Osteoblast (primary cell): ENCODE measurements at regions not wholly inside any gene's neighbourhood (a gene's known extent, or its start where the extent isn't known, plus 50 kb on each side); places are given as distances from the start of the nearest gene placed in this dataset.

ENCODE experiments used
- DNase-seq: peaks from one replicate; pipeline ENCODE4 v3.0.0; 2011; ENCODE audit warnings: low spot score, mixed read lengths; ENCODE audit not compliant: insufficient read length; ENCODE audit errors: missing footprints
- H2AFZ ChIP-seq: 2 replicates; pipeline ENCODE4 v1.6.0; 2011; ENCODE audit warnings: mild to moderate bottlenecking, low read length
- H3K27ac ChIP-seq: 2 replicates; pipeline ENCODE4 v1.5.1; 2011; ENCODE audit warnings: mild to moderate bottlenecking, low read depth, low read length, moderate library complexity
- H3K27me3 ChIP-seq: 2 replicates; pipeline ENCODE4 v1.6.0; 2012; ENCODE audit warnings: mild to moderate bottlenecking, control low read depth, inconsistent platforms, low read length, moderate library complexity; ENCODE audit not compliant: insufficient read depth
- H3K36me3 ChIP-seq: 2 replicates; pipeline ENCODE4 v1.5.1; 2011; ENCODE audit warnings: mild to moderate bottlenecking, low read length, control low read depth, moderate library complexity; ENCODE audit not compliant: insufficient read depth
- H3K4me1 ChIP-seq: 2 replicates; pipeline ENCODE4 v1.5.1; 2011; ENCODE audit warnings: mild to moderate bottlenecking, low read length, control low read depth, moderate library complexity; ENCODE audit not compliant: insufficient read depth
- H3K4me2 ChIP-seq: 2 replicates; pipeline ENCODE4 v1.6.0; 2011; ENCODE audit warnings: mild to moderate bottlenecking, low read length; ENCODE audit not compliant: insufficient read depth
- H3K4me3 ChIP-seq: fragments of 200-600 bp; sonication (generic); 3 replicates; pipeline ENCODE4 v1.5.1; 2012; ENCODE audit warnings: mild to moderate bottlenecking, low read length, inconsistent platforms; ENCODE audit not compliant: insufficient read depth
- H3K79me2 ChIP-seq: 2 replicates; pipeline ENCODE4 v1.6.0; 2012; ENCODE audit warnings: mild to moderate bottlenecking, low read length, control low read depth, inconsistent platforms; ENCODE audit not compliant: insufficient read depth
- H3K9me3 ChIP-seq: 2 replicates; pipeline ENCODE4 v1.5.1; 2011; ENCODE audit warnings: low read depth, low read length, control low read depth
- H4K20me1 ChIP-seq: 2 replicates; pipeline ENCODE4 v1.6.0; 2012; ENCODE audit warnings: mild to moderate bottlenecking, low read length, control low read depth; ENCODE audit not compliant: insufficient read depth
- CTCF ChIP-seq: IDR thresholded peaks from 2 replicates; pipeline ENCODE4 v1.5.1; 2011; ENCODE audit warnings: mild to moderate bottlenecking, low read depth, low read length, moderate library complexity; ENCODE audit errors: extremely low read depth

GRCh38 chr10:78512205-78512550, 478.5 kb downstream of the RPS24 start:
- no peak overlapping the region for H3K4me2 ChIP-seq
- peaks cover under 1% of the 10 kb centered on the region for H3K9me3 ChIP-seq
- H3K36me3 ChIP-seq: no peaks in the 10 kb centered on the region
- no peaks in the 10 kb centered on the region for H4K20me1 ChIP-seq
- TF ChIP-seq CTCF: no peak
- H3K27me3 ChIP-seq: no peaks in the 10 kb centered on the region
- H3K4me3 ChIP-seq: no peak overlapping the region
- no peaks in the 10 kb centered on the region for H3K79me2 ChIP-seq
- no peak for DNase-seq
- H3K27ac ChIP-seq: no peak overlapping the region
- H2AFZ ChIP-seq: no peak overlapping the region
- peaks cover 7% of the 10 kb centered on the region for H3K4me1 ChIP-seq

- H3K9me3 ChIP-seq: no peaks in the 10 kb centered on the region
- H3K36me3 ChIP-seq: no peaks in the 10 kb centered on the region
- no peak for TF ChIP-seq CTCF
- H3K4me2 ChIP-seq: no peak overlapping the region
- no peak overlapping the region for H3K27ac ChIP-seq
- no peak overlapping the region for H3K4me3 ChIP-seq
- H3K4me1 ChIP-seq: peaks cover 7% of the 10 kb centered on the region
- DNase-seq: no peak
- no peak overlapping the region for H2AFZ ChIP-seq
- no peaks in the 10 kb centered on the region for H4K20me1 ChIP-seq
- no peaks in the 10 kb centered on the region for H3K79me2 ChIP-seq
- no peaks in the 10 kb centered on the region for H3K27me3 ChIP-seq
Measured at GRCh38 chr10:78513330-78513729, 479.7 kb downstream of the RPS24 start.

- Histone ChIP-seq H2AFZ (no peak overlapping the region), H3K4me1 (peaks cover 7% of the 10 kb centered on the region), H4K20me1 (no peaks in the 10 kb centered on the region), H3K27me3 (no peaks in the 10 kb centered on the region), H3K4me3 (no peak overlapping the region), H3K4me2 (no peak overlapping the region), H3K9me3 (no peaks in the 10 kb centered on the region), H3K36me3 (no peaks in the 10 kb centered on the region), H3K27ac (no peak overlapping the region), H3K79me2 (no peaks in the 10 kb centered on the region)
- no peak for DNase-seq
- no peak for TF ChIP-seq CTCF
Measured at GRCh38 chr10:78513986-78514385, 480.3 kb downstream of the RPS24 start.

- H3K4me3 ChIP-seq: no peak overlapping the region
- no peak overlapping the region for H3K27ac ChIP-seq
- no peaks in the 10 kb centered on the region for H3K36me3 ChIP-seq
- DNase-seq: no peak
- no peaks in the 10 kb centered on the region for H3K9me3 ChIP-seq
- H3K27me3 ChIP-seq: no peaks in the 10 kb centered on the region
- H3K79me2 ChIP-seq: no peaks in the 10 kb centered on the region
- no peak for TF ChIP-seq CTCF
- no peak overlapping the region for H2AFZ ChIP-seq
- no peak overlapping the region for H3K4me2 ChIP-seq
- H4K20me1 ChIP-seq: no peaks in the 10 kb centered on the region
- peaks cover 7% of the 10 kb centered on the region for H3K4me1 ChIP-seq
Measured at GRCh38 chr10:78514459-78514858, 480.8 kb downstream of the RPS24 start.
